HG03066 (cell line): ENCODE measurements at regions not wholly inside any gene's neighbourhood (a gene's known extent, or its start where the extent isn't known, plus 50 kb on each side); places are given as distances from the start of the nearest gene placed in this dataset.
A peak's percentile ranks its signal among the peaks of the same experiment; 100 is the strongest.
"Not testable (repeated sequence)": the region's sequence is repeated elsewhere in the genome, so short reads cannot be mapped to it uniquely, and the experiment has no call there.

ENCODE experiments used
- ATAC-seq: cut with Tn5 transposase; IDR thresholded peaks from one replicate; pipeline ENCODE4 v1.9.1; 2021; ENCODE audit warnings: low read depth; ENCODE audit not compliant: unreplicated experiment

- no peak for ATAC-seq
Observed at GRCh38 chr3:59245859-59246501, 196.2 kb upstream of the CFAP20DC start.

GRCh38 chr3:59245300-59245858, 195.6 kb upstream of the CFAP20DC start:
- ATAC-seq: no peak

GRCh38 chr3:59244343-59244742, 194.5 kb upstream of the CFAP20DC start:
- ATAC-seq: no peak

GRCh38 chr3:59243476-59243875, 193.7 kb upstream of the CFAP20DC start:
- no peak for ATAC-seq

GRCh38 chr3:59240666-59241255, 190.9 kb upstream of the CFAP20DC start:
- no peak for ATAC-seq

- no peak for ATAC-seq
Observed at GRCh38 chr3:59237121-59237520, 187.3 kb upstream of the CFAP20DC start.

GRCh38 chr3:59235634-59236012, 185.8 kb upstream of the CFAP20DC start:
- ATAC-seq: peak; percentile 89

GRCh38 chr3:59234884-59235633, 185.2 kb upstream of the CFAP20DC start:
- ATAC-seq: peak; percentile 14

- ATAC-seq: not testable (repeated sequence)
Observed at GRCh38 chr3:59230379-59230778, 180.6 kb upstream of the CFAP20DC start.

GRCh38 chr3:59213860-59214259, 164.0 kb upstream of the CFAP20DC start:
- no peak for ATAC-seq

- peak; percentile 70 for ATAC-seq
Observed at GRCh38 chr3:59212128-59212779, 162.4 kb upstream of the CFAP20DC start.

- no peak for ATAC-seq
Observed at GRCh38 chr3:59210260-59210659, 160.4 kb upstream of the CFAP20DC start.

GRCh38 chr3:59192473-59192872, 142.6 kb upstream of the CFAP20DC start:
- ATAC-seq: no peak

- ATAC-seq: no peak
Observed at GRCh38 chr3:59191651-59192050, 141.8 kb upstream of the CFAP20DC start.

- no peak for ATAC-seq
Observed at GRCh38 chr3:59189939-59190338, 140.1 kb upstream of the CFAP20DC start.

- ATAC-seq: no peak
Observed at GRCh38 chr3:59189526-59189925, 139.7 kb upstream of the CFAP20DC start.

GRCh38 chr3:59186725-59187124, 136.9 kb upstream of the CFAP20DC start:
- no peak for ATAC-seq

GRCh38 chr3:59185591-59186369, 136.0 kb upstream of the CFAP20DC start:
- ATAC-seq: no peak

- ATAC-seq: no peak
Observed at GRCh38 chr3:59180006-59180405, 130.2 kb upstream of the CFAP20DC start.

GRCh38 chr3:59178698-59179097, 128.9 kb upstream of the CFAP20DC start:
- ATAC-seq: no peak
